Stomach (tissue), 8 donors: ENCODE measurements at regions not wholly inside any gene's neighbourhood (a gene's known extent, or its start where the extent isn't known, plus 50 kb on each side); places are given as distances from the start of the nearest gene placed in this dataset.

ENCODE experiments used
- DNase-seq, 2 donors: peaks; one replicate each; pipeline versions ENCODE4 v3.0.0 to v3.0.0-alpha.2; 2013 to 2019
- H3K27ac ChIP-seq, 5 donors: fragments of 200-600 bp in 4 of 5; sonication (generic) in 4 of 5; one replicate each; pipeline ENCODE4 v1.5.1; 2013 to 2019; ENCODE audit warnings: mild to moderate bottlenecking in 1 of 5, moderate library complexity in 1 of 5
- H3K27me3 ChIP-seq, 3 donors: fragments of 200-600 bp; sonication (generic); one replicate each; pipeline ENCODE4 v1.5.1; 2017 to 2019; ENCODE audit warnings: mixed run types in 1 of 3
- H3K36me3 ChIP-seq, 4 donors: fragments of 200-600 bp; sonication (generic); 1 replicate in 3 of 4; 2 replicates in 1 of 4; pipeline ENCODE4 v1.5.1; 2016 to 2019
- H3K4me1 ChIP-seq, 4 donors: fragments of 200-600 bp; sonication (generic); one replicate each; pipeline ENCODE4 v1.5.1; 2016 to 2019
- H3K4me3 ChIP-seq, 4 donors: fragments of 200-600 bp; sonication (generic) in 3 of 4; one replicate each; pipeline ENCODE4 v1.5.1; 2016 to 2019; ENCODE audit warnings: mild to moderate bottlenecking in 1 of 4
- H3K9me3 ChIP-seq, 4 donors: fragments of 200-600 bp; sonication (generic); one replicate each; pipeline ENCODE4 v1.5.1; 2016 to 2019
- CTCF ChIP-seq, 7 experiments: fragments of 450-650 bp in 4 of 7; fragments of 200-600 bp in 3 of 7; sonication (generic) in 3 of 7; IDR thresholded peaks; one replicate each; pipeline ENCODE4 v1.5.1; 2016 to 2019; ENCODE audit warnings: antibody characterized with exemption in 7 of 7, control low read depth in 2 of 7, mild to moderate bottlenecking in 1 of 7
- EP300 ChIP-seq: sonication (generic); formaldehyde crosslinking; IDR thresholded peaks from one replicate; pipeline ENCODE4 v1.6.1; 2017; ENCODE audit warnings: antibody characterized with exemption
- POLR2A ChIP-seq, 4 donors: fragments of 450-650 bp; IDR thresholded peaks; one replicate each; pipeline ENCODE4 v1.6.1; 2016; ENCODE audit warnings: antibody characterized with exemption in 4 of 4, control low read depth in 2 of 4, mild to moderate bottlenecking in 1 of 4, moderate library complexity in 1 of 4
- POLR2AphosphoS5 ChIP-seq, 3 donors: sonication (generic); formaldehyde crosslinking; IDR thresholded peaks; one replicate each; pipeline ENCODE4 v1.6.1; 2016; ENCODE audit warnings: antibody characterized with exemption in 3 of 3
- WGBS, 5 donors: extraction: QIAGEN DNeasy Blood & Tissue Kit in 3 of 5; methylation state at CpG; one replicate each; pipeline versions ENCODE4 v1.1.5 to v1.1.7; 2013 to 2018; 5-methylcytosine and 5-hydroxymethylcytosine counted together
- intact Hi-C: fragments of 100-400 bp; cut with DNase I; formaldehyde crosslinking; loops from one replicate; pipeline ENCODE4 v1.15.1; 2023; ENCODE audit warnings: low total_unique reads
- donor health status: healthy with polysubstance abuse.
- donor health status: Bipolar disorder and iron deficiency.
- donor health status: healthy.

- H3K4me1 ChIP-seq = peaks cover 9 to 57% (median 47%) of the 10 kb centered on the region in 4 donors
- H3K36me3 ChIP-seq = no peaks in the 10 kb centered on the region
- no peaks in the 10 kb centered on the region for H3K9me3 ChIP-seq
- peaks cover 0 to 14% (median 5%) of the 10 kb centered on the region in 3 donors for H3K27me3 ChIP-seq
- 24 to 52% (median 38%) methylated on average over 5 of the region's 5 CpGs for WGBS, 5 donors
- no peak overlapping the region for H3K4me3 ChIP-seq
- peak in 1 of 2 donors; percentile 53 for DNase-seq
- no peak overlapping the region for H3K27ac ChIP-seq
- TF ChIP-seq CTCF (IDR thresholded peaks at IDR 0.05) = no peak
- TF ChIP-seq POLR2A (IDR thresholded peaks at IDR 0.05) = no peak
- TF ChIP-seq EP300 = no peak
- no peak for TF ChIP-seq POLR2AphosphoS5 (IDR thresholded peaks at IDR 0.05)
- intact Hi-C loops = no loop called here
Observed at GRCh38 chr15:66651913-66652642, 50.0 kb upstream of the SMAD6 start.
